Stimulated activated CD4-positive, alpha-beta T cell treated with anti-CD3 and anti-CD28 coated beads, TNF-alpha, amount 100 ng/mL, for 4 hours (primary cell): ENCODE measurements at regions not wholly inside any gene's neighbourhood (a gene's known extent, or its start where the extent isn't known, plus 50 kb on each side); places are given as distances from the start of the nearest gene placed in this dataset.

Source experiments
- DNase-seq, 3 experiments: peaks; one replicate each; pipeline ENCODE4 v3.0.0-alpha.2; 2020; ENCODE audit warnings: low read depth in 3 of 3

GRCh38 chr16:79715061-79715460, 114.5 kb upstream of the MAF start:
- DNase-seq = no peak

GRCh38 chr16:79714440-79714839, 113.9 kb upstream of the MAF start:
- DNase-seq = no peak

GRCh38 chr16:79713609-79714309, 113.2 kb upstream of the MAF start:
- no peak for DNase-seq

- DNase-seq = no peak
Measured at GRCh38 chr16:79712276-79712675, 111.7 kb upstream of the MAF start.

- no peak for DNase-seq
Measured at GRCh38 chr16:79707876-79708275, 107.3 kb upstream of the MAF start.

- no peak for DNase-seq
Measured at GRCh38 chr16:79703066-79703465, 102.5 kb upstream of the MAF start.

GRCh38 chr16:79698341-79698753, 97.8 kb upstream of the MAF start:
- no peak for DNase-seq

- no peak for DNase-seq
Measured at GRCh38 chr16:79697562-79698112, 97.1 kb upstream of the MAF start.

- no peak for DNase-seq
Measured at GRCh38 chr16:79691007-79691406, 90.5 kb upstream of the MAF start.

- no peak for DNase-seq
Measured at GRCh38 chr16:79690159-79690558, 89.6 kb upstream of the MAF start.

GRCh38 chr16:79687249-79688130, 87.0 kb upstream of the MAF start:
- DNase-seq = no peak

GRCh38 chr16:79685871-79686270, 85.3 kb upstream of the MAF start:
- no peak for DNase-seq

- no peak for DNase-seq
Measured at GRCh38 chr16:79679334-79679733, 78.8 kb upstream of the MAF start.

- DNase-seq = no peak
Measured at GRCh38 chr16:79677799-79678530, 77.4 kb upstream of the MAF start.

- no peak for DNase-seq
Measured at GRCh38 chr16:79673635-79674034, 73.1 kb upstream of the MAF start.

- DNase-seq = no peak
Measured at GRCh38 chr16:79672524-79672923, 72.0 kb upstream of the MAF start.

GRCh38 chr16:79668502-79668901, 68.0 kb upstream of the MAF start:
- no peak for DNase-seq

GRCh38 chr16:79665970-79666369, 65.4 kb upstream of the MAF start:
- DNase-seq = no peak

GRCh38 chr16:79664407-79664806, 63.9 kb upstream of the MAF start:
- no peak for DNase-seq

- DNase-seq = no peak
Measured at GRCh38 chr16:79662669-79663313, 62.3 kb upstream of the MAF start.

- no peak for DNase-seq
Measured at GRCh38 chr16:79662122-79662521, 61.6 kb upstream of the MAF start.

- no peak for DNase-seq
Measured at GRCh38 chr16:79661578-79661977, 61.0 kb upstream of the MAF start.
